NCI-H748 (cell line): ENCODE measurements at regions not wholly inside any gene's neighbourhood (a gene's known extent, or its start where the extent isn't known, plus 50 kb on each side); places are given as distances from the start of the nearest gene placed in this dataset.
"Not testable (repeated sequence)": the region's sequence is repeated elsewhere in the genome, so short reads cannot be mapped to it uniquely, and the experiment has no call there.

ENCODE experiments used
- DNase-seq: peaks from one replicate; lab custom pipeline; 2025; ENCODE audit not compliant: unreplicated experiment; lab: John Stamatoyannopoulos, UW

- DNase-seq: no peak
These were observed 316.5 kb upstream of the ADAMTS9 start for GRCh38 chr3:65004306-65004705.

GRCh38 chr3:65001119-65001518 lies 313.3 kb upstream of the ADAMTS9 start:
- DNase-seq: not testable (repeated sequence)

GRCh38 chr3:64998317-64998716 lies 310.5 kb upstream of the ADAMTS9 start:
- no peak for DNase-seq

GRCh38 chr3:64995857-64996551 lies 308.2 kb upstream of the ADAMTS9 start:
- DNase-seq: no peak

- DNase-seq: no peak
These were observed 306.0 kb upstream of the ADAMTS9 start for GRCh38 chr3:64993781-64994180.

GRCh38 chr3:64992530-64993285 lies 304.9 kb upstream of the ADAMTS9 start:
- DNase-seq: no peak

GRCh38 chr3:64988188-64988587 lies 300.4 kb upstream of the ADAMTS9 start:
- no peak for DNase-seq

- no peak for DNase-seq
These were observed 299.9 kb upstream of the ADAMTS9 start for GRCh38 chr3:64987726-64988125.

GRCh38 chr3:64985072-64985471 lies 297.3 kb upstream of the ADAMTS9 start:
- no peak for DNase-seq

- no peak for DNase-seq
These were observed 296.0 kb upstream of the ADAMTS9 start for GRCh38 chr3:64983583-64984359.

GRCh38 chr3:64977308-64978100 lies 289.7 kb upstream of the ADAMTS9 start:
- no peak for DNase-seq

- no peak for DNase-seq
These were observed 288.7 kb upstream of the ADAMTS9 start for GRCh38 chr3:64976456-64976855.

GRCh38 chr3:64975147-64975546 lies 287.3 kb upstream of the ADAMTS9 start:
- no peak for DNase-seq

GRCh38 chr3:64974401-64974800 lies 286.6 kb upstream of the ADAMTS9 start:
- DNase-seq: no peak

- no peak for DNase-seq
These were observed 285.0 kb upstream of the ADAMTS9 start for GRCh38 chr3:64972793-64973192.

GRCh38 chr3:64971602-64972001 lies 283.8 kb upstream of the ADAMTS9 start:
- DNase-seq: no peak

GRCh38 chr3:64970634-64971033 lies 282.8 kb upstream of the ADAMTS9 start:
- no peak for DNase-seq

- DNase-seq: no peak
These were observed 273.5 kb upstream of the ADAMTS9 start for GRCh38 chr3:64961301-64961700.

- no peak for DNase-seq
These were observed 270.5 kb upstream of the ADAMTS9 start for GRCh38 chr3:64958199-64958843.

- DNase-seq: no peak
These were observed 269.8 kb upstream of the ADAMTS9 start for GRCh38 chr3:64957408-64958198.
